Fibroblast of peridontal ligament (primary cell): ENCODE measurements at regions not wholly inside any gene's neighbourhood (a gene's known extent, or its start where the extent isn't known, plus 50 kb on each side); places are given as distances from the start of the nearest gene placed in this dataset.
"Not testable (repeated sequence)": the region's sequence is repeated elsewhere in the genome, so short reads cannot be mapped to it uniquely, and the experiment has no call there.

Source experiments
- DNase-seq: peaks from one replicate; pipeline ENCODE4 v3.0.0-alpha.2; 2010; ENCODE audit errors: extremely low read depth

DNA sequence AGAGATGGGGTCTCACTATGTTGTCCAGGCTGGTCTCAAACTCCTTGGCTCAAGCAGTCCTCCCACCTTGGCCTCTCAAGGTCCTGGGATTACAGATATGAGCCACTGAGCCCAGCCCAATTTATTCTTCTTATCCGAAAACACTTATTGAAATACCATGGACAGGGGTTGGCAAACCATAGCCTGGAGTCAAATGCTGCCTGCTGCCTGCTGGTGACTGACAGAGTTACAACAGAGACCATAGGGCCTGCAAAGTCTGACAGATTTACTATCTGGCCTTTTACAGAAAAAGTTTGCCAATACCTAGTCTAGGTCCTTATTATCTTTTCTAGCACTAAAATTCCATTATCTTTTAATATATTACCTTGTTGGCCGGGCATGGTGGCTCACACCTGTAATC, 87.1 kb upstream of the ZNF281 start:
- DNase-seq: no peak

DNA sequence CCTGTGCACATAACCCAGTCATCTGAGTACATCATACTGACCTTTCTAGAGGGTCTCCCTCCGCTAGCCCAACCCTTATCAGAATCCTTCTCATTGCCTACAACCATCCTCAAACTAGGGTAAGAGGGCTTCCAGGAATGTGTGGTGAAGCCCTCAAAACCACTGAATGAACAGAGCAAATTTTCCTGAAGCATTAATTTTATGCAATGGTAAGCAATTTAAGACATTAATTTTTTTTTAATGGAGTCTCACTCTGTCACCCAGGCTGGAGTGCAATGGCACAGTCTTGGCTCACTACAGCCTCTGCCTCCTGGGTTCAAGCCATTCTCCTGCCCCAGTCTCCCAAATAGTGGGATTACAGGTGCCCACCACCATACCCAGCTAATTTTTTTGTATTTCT, 86.1 kb upstream of the ZNF281 start:
- no peak for DNase-seq

DNA sequence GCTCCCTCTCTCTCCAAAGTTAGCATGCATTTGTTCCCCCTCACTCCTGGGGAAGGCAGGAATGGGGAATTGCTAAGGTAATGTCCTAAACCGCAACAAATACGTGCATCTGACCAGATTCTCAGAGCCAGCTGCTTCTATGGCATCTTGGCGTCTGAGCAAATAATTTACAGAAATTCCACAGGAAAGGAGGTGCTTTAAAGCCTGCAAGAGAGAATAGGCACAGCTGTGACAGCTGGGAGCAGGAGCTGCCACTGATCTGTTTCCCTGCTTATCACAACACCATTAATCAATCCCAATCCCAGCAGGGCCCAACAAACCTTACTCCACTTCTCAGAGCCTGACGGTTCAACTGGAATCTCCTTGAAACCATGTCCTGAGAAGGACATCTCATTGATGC, 83.5 kb upstream of the ZNF281 start:
- DNase-seq: no peak

DNA sequence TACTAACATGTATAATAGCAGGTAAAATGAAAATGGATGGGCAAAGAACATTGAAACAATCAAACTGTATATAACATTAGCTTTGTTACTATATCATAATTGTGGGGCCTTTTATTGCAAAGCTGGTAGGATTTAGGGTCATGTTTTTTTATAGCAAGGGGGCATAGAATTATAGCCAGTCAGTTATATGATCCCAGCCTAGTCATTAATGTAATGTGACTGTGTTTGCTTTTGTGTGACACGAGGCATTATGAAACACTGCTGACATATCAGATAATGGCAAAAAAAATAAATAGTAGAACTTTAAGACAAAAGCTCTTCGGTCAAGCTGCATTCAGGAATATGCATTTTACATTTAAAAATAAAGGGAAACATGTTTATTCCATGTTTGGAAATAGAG, 81.3 kb upstream of the ZNF281 start:
- no peak for DNase-seq

DNA sequence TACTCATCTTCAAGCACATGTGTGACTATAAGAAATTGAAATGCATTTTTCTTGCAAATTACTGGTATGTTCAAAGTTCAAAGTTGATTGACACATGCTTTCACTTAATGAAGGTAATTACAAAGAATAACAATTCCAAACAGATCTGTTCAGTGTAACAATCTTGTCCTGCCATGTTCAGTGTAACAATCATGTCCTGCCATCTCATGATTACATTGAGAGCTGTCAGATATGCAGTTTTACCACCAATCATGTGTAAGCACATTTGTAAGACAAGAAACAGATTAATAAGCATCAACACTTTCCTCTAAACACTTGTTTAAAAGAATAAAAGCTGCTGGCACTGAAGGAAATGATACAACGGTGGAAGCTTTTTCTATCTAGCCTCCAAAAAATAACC, 80.3 kb upstream of the ZNF281 start:
- DNase-seq: no peak

DNA sequence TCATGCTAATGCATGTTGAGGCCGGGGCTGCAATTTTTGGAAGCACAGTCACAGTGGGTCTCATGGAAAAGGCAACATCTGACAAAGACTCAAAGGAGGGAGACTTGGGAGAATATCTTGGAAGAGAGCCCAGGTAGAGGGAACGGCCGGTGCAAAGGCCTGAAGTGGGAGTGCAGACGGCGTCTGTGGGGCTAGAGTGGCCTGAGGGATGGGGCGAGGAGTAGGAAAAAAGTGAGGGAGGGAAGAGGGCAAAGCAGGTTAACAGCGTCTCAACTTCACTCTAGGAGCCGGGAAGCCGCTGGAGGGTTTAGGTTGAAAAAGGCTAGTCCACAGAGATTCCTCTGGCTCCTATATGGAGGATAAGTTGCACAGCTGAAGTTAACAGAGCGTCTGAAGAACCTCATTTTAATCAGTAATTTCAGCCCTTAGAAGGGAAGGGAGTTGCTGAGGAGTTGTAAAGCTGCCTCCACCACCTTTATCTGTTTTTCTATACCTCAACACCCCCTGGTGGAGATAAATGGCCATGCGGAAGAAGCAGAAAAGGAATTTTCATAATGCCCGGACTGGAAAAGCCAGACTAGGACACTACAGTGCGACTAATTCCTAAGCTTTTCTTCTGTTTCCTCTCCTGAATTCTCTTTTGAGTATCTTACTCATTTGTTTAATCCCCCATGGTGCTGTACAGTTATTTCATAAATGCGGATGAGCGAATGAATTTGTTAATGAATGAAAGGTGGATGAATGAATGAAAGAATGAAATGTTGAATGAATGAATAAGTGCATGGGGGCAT, 78.7 kb upstream of the ZNF281 start:
- DNase-seq: peak; percentile 90

DNA sequence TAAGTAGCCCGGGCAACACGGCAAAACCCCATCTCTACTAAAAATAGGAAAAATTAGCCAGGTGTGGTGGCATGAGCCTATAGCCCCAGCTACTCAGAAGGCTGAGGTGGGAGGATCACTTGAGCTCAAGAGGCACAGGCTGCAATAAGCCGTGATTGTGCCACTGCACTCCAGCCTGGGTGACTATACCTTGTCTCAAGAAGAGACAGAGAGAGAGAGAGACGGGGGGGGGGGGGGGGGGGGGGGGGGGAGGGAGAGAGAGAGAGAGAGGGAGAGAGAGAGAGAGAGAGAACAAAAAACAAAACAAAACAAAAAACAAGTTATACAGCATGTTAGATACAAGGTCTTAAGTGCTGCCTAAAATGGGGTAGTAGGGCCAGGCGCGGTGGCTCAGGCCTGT, 77.8 kb upstream of the ZNF281 start:
- DNase-seq: peak; percentile 29

DNA sequence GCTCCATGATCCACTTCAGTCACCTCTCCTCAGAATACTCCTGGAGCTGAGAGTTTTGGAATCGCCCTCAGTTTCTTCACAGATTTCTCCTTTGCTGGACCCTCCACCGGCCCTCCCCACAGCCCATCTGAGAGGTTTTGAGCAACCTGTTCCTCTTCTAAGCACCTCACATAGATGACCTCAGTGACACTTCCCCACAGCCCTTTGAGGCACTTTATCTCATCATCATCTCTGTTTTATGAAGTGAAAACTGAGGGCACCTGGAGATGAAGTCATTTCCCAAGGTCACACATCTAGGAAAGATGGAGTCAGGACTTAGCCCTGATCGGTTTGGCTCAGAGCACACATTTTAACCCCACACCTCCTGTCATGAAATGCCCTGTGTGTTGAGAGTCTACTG, 76.8 kb upstream of the ZNF281 start:
- no peak for DNase-seq

DNA sequence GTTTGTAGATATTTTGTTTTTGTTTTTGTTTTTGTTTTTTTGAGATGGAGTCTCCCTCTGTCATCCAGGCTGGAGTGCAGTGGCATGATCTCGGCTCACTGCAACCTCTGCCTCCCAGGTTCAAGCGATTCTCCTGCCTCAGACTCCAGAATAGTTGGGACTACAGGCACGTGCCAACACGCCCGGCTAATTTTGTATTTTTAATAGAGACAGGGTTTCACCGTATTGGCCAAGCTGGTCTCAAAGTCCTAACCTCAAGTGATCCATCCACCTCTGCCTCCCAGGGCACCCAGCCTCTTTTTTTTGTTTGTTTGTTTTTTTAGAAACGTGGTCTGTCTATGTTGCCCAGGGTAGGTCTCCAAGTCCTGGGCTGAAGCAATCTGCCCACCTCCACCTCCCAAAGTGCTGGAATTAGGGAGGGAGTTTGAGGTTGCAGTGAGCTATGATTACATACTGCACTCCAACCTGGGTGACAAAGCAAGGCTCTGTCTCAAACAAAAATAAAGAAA, 74.7 kb upstream of the ZNF281 start:
- not testable (repeated sequence) for DNase-seq

DNA sequence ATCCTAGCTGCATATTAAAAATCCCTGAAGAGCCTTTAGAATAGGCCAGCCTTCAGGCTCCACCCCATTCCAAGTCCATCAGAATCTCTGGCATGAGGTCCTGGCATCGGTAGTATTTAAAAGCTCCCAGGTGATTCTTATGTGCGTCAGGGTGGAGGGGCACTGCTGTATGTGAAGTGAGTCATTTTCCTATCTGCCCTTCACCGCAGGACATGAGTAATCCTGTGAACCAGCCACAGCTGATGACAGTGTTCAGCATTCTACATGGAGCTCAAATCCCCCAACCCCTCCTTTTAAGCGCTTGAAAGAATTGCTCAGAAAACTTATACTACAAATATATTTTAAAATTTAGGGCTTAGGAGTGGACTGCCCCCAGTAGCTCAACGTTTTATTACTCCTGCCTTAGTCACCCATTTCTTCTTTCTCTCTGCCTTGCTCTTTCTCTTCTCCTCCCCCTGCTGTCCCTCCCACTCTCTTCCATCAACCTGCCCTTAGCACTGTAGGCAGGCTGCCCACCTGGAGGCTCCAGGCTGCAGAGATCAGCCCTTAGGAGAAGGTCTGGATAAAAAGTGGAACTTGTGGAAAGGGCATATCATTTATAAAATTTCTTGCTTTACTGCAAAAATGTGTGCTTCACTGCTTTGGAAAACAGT, 73.8 kb upstream of the ZNF281 start:
- DNase-seq: peak; percentile 97

DNA sequence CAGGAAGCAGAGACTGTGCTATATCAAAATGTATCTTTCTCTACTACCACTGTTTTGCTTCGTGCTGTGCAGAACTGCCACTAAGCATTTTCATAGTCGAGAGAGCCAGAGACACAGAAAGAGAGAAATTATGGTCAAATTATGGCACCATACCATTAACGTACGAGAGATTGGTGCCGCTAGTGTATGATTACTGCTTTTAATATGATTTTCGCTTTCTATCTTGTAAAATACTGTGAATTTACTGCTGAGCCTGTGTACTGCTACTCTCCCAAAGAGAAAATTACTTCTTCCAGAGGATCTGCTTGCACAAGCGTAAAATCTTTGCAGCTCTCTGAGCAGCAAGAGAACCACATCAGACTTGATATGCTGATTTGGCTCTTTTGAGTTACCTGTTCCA, 71.1 kb upstream of the ZNF281 start:
- DNase-seq: no peak

DNA sequence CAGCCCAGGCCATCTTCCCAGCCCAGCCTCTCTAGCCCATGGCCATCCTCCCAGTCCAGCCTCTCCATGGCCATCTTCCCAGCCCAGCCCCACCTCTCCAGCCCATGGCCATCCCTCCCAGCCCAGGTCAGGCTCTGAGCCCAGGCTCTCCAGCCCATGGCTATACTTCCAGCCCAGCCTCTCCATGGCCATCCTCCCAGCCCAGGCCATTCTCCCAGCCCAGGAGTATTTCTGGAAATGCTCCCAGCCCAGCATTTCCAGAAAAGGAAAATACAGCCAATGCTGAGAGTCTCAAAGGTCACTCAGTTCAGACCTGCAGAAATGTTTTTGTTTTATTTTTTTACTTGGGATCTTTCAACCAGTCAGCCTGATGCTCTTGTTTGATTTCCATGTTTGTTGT, 70.0 kb upstream of the ZNF281 start:
- DNase-seq: peak; percentile 49

DNA sequence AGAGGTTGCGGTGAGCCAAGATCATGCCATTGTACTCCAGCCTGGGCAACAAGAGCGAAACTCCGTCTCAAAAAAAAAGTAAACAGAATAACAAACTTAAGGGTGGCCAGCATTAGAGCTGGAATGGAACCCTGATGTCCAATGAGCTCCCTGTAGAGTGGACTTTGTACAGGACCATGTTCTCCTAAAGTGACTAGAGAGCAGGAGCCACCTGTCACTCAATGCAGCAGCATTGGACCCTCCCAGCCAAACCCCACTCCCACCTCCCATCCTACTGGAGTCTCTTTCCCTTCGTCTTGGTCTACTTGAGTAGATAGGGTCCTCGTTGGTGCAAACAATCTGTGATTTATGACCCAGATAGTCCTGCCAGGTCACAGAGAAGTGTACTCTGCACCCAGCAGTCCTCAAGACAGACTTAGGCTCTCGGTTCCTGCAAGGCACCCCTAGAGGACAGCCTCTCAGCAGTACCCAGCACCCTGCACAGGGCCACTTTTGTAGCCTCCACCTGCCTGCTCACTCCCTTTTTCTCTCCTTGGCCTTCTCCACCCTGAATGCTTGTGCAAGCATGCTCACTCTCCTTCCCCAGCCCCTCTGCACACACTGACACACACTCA, 69.2 kb upstream of the ZNF281 start:
- no peak for DNase-seq

DNA sequence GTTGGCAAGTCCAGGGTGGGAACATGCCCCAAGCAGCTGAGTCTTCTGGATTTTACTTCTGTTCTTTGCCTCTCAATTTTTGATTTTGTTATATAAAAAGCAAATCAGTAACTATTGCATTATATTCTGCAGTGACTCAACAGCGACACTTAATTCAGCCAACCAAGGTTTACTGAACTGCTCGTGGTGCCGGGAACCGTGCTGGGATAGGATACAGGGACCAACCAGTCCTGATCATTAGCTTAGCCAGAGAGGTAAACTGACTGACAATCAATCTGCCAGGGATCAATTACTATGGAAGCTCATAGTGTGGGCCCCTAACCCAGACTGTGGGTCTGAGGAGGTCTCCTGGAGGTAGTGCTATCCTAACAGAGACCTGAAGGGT, 68.4 kb upstream of the ZNF281 start:
- DNase-seq: no peak

DNA sequence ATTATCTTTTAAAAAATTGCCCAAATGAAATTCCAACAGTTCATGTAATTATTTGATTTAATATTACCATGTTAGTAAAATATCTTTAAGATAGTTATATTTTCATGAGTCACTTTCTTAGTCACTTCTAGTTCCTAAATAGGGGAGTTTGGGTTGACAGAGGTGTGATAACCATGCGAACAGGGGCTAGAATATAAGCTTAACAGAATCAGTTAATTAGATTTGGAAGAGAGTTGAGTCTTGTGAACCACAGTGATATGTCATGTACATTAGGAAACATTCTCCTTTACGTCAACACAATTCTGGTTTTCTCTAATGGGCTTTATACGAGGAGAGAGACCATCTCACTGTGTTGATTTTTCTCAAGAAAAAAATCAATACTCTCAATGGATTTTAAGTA, 64.8 kb upstream of the ZNF281 start:
- no peak for DNase-seq

DNA sequence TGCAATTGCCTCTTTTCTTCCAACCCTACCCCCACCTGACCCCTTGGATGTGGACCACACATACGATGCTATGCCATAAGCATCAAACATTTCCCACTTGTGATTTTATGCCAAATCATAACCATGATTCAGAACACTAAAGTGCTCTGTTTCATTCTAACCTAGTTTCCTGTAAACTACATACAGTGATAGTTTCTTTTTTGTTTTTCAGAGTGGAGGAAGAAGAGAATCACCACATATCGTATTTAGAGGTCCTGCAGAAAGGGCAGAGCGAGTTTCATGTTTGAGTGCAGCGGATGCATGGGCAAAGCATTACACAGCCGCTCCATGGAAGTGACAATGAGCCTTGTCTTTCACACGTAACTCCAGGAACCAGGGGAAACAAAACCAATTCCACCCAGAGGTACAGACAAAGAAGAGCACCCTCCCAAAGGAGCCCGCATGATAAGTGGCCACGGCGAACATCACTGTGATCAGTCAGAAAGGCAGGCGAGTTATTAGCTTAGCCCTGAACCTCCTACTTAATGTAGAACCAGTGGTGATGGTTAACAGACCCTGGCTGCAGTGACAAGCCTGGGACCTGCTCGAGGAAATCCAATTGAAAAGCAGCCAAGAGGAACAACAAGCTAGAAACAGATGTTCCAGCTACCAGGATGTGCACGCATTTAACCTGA, 64.0 kb upstream of the ZNF281 start:
- DNase-seq: no peak

DNA sequence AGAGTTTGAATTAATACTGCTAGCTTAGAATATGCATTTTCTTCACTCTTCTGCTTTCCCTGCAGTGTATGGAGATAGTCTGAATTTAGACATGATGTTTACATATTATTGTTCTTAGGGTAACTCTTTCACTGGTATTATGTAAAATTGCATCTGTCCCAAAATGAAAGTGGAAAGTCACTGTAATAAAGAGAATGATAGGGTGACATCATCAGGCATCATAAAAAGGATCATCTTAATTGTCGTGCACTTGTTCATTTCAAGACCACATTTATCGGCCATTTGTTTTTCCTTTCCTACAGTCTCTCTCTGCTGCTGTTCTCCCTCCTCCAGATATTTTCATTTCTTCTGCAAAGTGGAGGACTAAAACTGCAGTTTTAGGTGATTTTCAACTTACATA, 61.9 kb upstream of the ZNF281 start:
- no peak for DNase-seq

DNA sequence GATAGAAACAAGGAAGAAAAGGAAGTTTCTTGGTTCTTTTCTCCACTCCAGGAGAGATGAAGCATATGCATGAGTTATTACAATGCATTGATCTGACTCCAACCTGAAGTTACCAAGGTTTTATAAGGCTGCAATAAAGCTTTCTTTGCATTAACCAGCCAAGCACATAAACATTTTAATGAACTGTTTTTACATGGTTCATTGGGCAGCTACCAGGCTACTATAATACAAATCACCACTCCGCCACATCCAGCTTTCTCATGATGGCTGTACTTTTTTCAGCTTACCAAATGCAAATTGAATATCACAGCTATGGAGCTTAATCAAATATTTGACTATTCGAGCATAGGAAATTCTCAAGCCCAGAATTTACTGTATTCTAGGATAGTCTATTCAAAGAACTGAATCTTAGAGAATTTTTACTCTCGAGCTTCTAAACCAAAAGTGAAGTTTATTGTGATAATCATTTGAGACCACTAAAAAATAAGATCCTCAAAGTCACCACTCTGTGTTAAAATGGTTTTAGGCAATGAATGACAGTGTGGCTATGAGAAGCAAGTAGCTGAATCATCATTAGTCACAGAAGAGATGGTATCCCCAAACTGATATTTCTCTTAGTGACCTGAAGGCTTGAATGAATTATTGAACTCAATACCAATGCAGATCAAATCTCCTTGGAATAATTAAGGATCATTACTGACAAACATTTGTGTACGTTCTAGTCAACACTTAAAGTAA, 58.6 kb upstream of the ZNF281 start:
- no peak for DNase-seq

DNA sequence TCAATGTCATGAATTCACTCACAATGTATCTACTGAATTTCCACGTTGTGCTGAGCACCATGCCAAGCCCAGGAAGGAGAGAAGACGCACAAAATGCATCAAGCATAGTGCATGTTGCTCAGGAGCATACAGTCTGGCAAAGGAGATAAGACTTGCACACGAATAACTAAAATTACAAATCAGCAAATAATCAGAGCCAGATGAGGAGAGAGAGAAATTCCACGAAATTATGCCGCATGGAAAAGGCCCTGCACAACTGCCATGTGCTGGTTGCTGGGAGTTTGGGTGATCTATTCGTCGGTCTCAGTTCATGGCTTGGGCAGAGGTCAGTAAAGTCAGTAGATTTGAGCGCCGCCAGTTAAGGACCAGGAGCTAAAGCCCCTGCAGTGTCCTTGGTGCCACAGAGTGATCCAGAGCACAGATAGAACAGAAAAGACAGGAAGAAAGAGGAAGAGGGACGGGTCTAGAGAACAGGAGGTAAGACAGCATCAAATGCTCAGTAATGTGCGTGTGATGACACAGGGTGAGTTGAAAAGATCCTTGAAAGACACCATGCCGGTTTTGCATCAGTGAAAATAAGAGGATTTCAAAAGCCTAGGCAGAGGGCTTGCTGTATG, 55.1 kb upstream of the ZNF281 start:
- DNase-seq: no peak
